Mucosa of descending colon (tissue), 3 donors: ENCODE measurements at regions not wholly inside any gene's neighbourhood (a gene's known extent, or its start where the extent isn't known, plus 50 kb on each side); places are given as distances from the start of the nearest gene placed in this dataset.

Experiments used
- ATAC-seq: fragments of 200-7000 bp; cut with Tn5 transposase; one replicate; pipeline ENCODE4 v1.9.1; 2020; ENCODE audit warnings: mild to moderate bottlenecking, moderate library complexity
- DNase-seq, 3 donors: peaks; one replicate each; pipeline ENCODE4 v3.0.0-alpha.2; 2020
- H3K36me3 ChIP-seq: fragments of 200-600 bp; one replicate; pipeline ENCODE4 v1.8.0; 2021; ENCODE audit warnings: low read depth, mild to moderate bottlenecking
- H3K4me1 ChIP-seq: fragments of 200-600 bp; one replicate; pipeline ENCODE4 v1.8.0; 2021; ENCODE audit warnings: low read depth, mild to moderate bottlenecking
- H3K4me3 ChIP-seq: fragments of 200-600 bp; one replicate; pipeline ENCODE4 v1.8.0; 2021; ENCODE audit warnings: mild to moderate bottlenecking
- H3K9me3 ChIP-seq: fragments of 200-600 bp; one replicate; pipeline ENCODE4 v1.8.0; 2021; ENCODE audit warnings: mild to moderate bottlenecking
- intact Hi-C, 2 donors: fragments of 100-400 bp; cut with DNase I in 1 of 2; cut with micrococcal nuclease in 1 of 2; formaldehyde crosslinking; loops; one replicate each; pipeline versions ENCODE4 v1.11.0 to v1.11.1; 2022; cut with DNase I, micrococcal nuclease
- TF ChIP-seq, protein P1 (sequence below): fragments of 200-600 bp; IDR thresholded peaks from one replicate; pipeline ENCODE4 v1.8.0; 2022; ENCODE audit warnings: antibody characterized with exemption, mild to moderate bottlenecking
- donor health status: DM: no; HTN: no; CAD: no; lungs with moderate emphysema.
- donor health status: DM: no; HTN: no; CAD: no.
- donor health status: DM: no; HTN: yes; CAD: no.

DNA sequence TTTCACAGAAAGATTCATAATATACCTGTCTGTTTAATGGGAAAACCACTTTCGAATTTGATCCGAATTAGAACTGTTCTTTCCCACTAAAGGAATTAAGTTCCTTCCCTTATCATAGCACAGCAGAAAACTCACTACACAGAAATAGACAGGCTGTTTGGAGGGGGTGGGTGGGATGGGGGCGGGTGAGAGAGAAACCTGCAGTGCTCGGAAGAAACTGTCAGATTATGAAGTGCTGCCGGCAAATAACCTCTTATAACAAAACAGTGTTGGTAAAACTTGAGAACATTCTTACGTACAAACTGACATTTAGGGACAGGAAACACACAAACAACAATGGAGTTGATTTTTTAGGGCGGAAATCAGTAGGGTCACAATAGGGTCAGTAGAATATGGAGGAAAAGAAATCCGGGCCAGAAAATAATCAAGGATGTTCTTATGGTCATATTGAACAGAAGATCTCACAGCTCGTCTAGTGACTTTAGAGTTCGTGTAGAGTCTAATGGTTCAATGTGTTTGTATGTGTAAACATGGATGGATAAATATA is 756.0 kb upstream of the LRATD1 start:
- H3K4me1 ChIP-seq = no peaks in the 10 kb centered on the region
- H3K4me3 ChIP-seq = no peak overlapping the region
- no peaks in the 10 kb centered on the region for H3K9me3 ChIP-seq
- intact Hi-C loops = no loop called here
- TF ChIP-seq, protein P1, sequence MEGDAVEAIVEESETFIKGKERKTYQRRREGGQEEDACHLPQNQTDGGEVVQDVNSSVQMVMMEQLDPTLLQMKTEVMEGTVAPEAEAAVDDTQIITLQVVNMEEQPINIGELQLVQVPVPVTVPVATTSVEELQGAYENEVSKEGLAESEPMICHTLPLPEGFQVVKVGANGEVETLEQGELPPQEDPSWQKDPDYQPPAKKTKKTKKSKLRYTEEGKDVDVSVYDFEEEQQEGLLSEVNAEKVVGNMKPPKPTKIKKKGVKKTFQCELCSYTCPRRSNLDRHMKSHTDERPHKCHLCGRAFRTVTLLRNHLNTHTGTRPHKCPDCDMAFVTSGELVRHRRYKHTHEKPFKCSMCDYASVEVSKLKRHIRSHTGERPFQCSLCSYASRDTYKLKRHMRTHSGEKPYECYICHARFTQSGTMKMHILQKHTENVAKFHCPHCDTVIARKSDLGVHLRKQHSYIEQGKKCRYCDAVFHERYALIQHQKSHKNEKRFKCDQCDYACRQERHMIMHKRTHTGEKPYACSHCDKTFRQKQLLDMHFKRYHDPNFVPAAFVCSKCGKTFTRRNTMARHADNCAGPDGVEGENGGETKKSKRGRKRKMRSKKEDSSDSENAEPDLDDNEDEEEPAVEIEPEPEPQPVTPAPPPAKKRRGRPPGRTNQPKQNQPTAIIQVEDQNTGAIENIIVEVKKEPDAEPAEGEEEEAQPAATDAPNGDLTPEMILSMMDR = no peak
- DNase-seq (no peak), ATAC-seq (no peak)
- H3K36me3 ChIP-seq = no peaks in the 10 kb centered on the region

DNA sequence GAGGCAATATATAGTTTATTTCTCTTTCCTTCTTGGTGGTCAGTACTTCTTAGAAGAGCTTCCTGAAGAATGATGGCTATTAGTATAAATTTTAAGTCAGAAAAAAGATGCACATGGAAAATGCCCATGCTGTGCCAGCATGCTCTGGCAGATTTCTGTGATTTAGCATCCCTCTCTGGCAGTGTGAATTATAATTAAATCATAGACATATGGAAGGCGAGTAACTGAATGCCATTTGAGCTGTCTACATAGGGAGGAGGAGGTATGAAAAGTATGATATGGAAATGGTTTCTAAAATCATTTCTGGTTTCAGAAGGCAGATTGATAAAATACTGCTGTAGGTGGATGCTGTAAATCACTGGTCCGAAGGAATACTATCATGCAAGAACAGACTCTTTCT is 754.9 kb upstream of the LRATD1 start:
- H3K36me3 ChIP-seq = no peaks in the 10 kb centered on the region
- no peaks in the 10 kb centered on the region for H3K4me1 ChIP-seq
- intact Hi-C loops = no loop called here
- no peak for DNase-seq
- H3K4me3 ChIP-seq = no peak overlapping the region
- no peaks in the 10 kb centered on the region for H3K9me3 ChIP-seq
- TF ChIP-seq, protein P1 = no peak
- no peak for ATAC-seq

DNA sequence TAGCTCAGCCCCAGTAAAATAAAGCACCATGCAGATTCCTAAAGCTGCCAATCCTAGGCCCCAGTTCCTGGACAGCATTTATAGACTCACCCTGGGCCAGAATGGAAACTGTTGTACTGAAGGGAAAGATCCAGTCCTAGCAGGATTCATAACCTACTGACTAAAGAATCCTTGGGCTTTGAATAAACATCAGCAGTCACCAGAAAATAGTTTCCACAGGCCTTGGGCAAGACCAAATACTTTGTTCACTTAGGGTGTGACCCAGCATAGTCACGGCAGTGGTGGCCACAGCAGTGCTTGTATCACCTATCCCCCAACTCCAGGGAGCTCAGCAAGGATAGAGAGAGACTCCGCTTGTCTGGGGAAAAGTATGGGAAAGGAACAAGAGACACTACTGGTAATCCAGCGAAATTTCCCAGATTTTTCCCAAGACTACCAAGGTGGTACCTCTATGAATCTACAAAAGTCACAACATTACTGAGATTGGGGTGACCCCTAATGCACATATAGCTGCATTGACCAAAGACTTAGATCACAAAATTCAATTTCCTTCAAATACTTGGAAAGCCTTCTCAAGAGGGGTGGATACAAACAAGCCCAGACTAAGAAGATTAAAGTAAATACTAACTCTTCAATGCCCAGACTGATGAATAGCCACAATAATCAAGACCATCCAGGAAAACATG is 748.1 kb upstream of the LRATD1 start:
- Histone ChIP-seq H3K36me3 (no peaks in the 10 kb centered on the region), H3K9me3 (no peaks in the 10 kb centered on the region), H3K4me3 (no peak overlapping the region), H3K4me1 (no peaks in the 10 kb centered on the region)
- ATAC-seq (no peak), DNase-seq (no peak)
- TF ChIP-seq, protein P1 = no peak
- intact Hi-C loops = no loop called here

DNA sequence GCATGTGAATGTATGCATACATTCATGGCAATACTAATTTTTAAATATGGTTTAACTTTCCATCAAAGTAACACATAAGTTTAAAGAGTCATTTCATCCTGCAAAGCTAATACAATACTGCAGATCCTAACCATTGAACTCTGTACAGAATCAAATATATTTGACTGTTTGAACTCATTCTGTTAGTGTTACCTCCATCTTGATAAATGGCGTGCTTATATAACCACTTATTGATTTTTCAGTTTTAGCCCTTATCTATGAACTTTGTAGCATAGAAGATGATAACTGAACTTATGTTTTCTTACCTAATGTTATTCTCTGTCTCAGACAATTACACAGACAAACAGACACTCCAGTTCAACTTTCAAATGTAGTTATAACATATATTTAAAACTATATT is 731.0 kb upstream of the LRATD1 start:
- TF ChIP-seq, protein P1 = no peak
- Histone ChIP-seq H3K4me3 (no peak overlapping the region), H3K4me1 (no peaks in the 10 kb centered on the region), H3K9me3 (peaks cover 4% of the 10 kb centered on the region), H3K36me3 (no peaks in the 10 kb centered on the region)
- ATAC-seq = no peak
- DNase-seq = no peak
- intact Hi-C loops = no loop called here

DNA sequence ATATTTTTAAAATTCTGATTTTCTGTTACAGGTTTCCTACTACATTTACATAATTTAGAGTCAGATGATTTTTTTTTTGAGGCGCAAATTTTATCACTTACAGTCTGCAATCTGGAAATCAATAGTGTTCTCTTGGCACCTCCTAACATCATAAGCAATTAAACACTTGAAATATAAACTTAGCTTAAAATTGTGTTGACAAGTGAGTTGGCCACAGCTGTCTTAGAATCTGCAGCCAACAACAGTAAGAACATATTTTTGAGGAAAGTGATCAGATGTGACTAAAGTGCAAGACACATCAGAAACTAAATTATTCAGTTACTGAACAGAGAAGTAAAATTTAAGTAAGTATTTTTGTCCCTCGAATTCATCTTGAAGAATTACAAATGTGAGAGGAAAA is 726.7 kb upstream of the LRATD1 start:
- DNase-seq = no peak
- intact Hi-C loops = no loop called here
- no peak for ATAC-seq
- H3K9me3 ChIP-seq = no peaks in the 10 kb centered on the region
- TF ChIP-seq, protein P1 = no peak
- H3K4me1 ChIP-seq = no peaks in the 10 kb centered on the region
- H3K4me3 ChIP-seq = no peak overlapping the region
- no peaks in the 10 kb centered on the region for H3K36me3 ChIP-seq

DNA sequence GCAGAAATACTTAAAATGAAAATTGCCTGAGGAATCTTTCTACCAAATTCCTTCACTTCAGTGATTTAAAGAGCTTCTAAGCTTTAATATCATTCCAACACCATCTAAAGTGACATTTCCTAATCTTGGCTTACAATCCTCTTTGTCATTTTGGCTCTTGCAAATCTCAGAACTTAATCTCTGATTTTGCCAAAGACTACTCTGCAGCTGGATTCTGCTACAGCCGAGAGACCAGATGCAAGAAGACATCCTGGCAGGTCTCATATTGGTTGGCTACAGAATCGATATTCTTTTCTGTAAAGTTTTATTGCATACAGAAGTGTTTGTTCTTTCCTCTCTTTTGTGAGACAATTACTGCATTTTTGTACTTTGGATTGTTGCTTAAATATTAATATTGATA is 716.5 kb upstream of the LRATD1 start:
- DNase-seq = no peak
- Histone ChIP-seq H3K36me3 (no peaks in the 10 kb centered on the region), H3K9me3 (peaks cover 7% of the 10 kb centered on the region), H3K4me1 (no peaks in the 10 kb centered on the region), H3K4me3 (no peak overlapping the region)
- intact Hi-C loops = no loop called here
- TF ChIP-seq, protein P1 = no peak
- no peak for ATAC-seq
